DMS53 treated with DMSO at 0.1 percent for 48 hours (cell line): ENCODE measurements at regions not wholly inside any gene's neighbourhood (a gene's known extent, or its start where the extent isn't known, plus 50 kb on each side); places are given as distances from the start of the nearest gene placed in this dataset.

Experiments
- DNase-seq: peaks from one replicate; lab custom pipeline; 2025; ENCODE audit not compliant: unreplicated experiment; lab: John Stamatoyannopoulos, UW

DNA sequence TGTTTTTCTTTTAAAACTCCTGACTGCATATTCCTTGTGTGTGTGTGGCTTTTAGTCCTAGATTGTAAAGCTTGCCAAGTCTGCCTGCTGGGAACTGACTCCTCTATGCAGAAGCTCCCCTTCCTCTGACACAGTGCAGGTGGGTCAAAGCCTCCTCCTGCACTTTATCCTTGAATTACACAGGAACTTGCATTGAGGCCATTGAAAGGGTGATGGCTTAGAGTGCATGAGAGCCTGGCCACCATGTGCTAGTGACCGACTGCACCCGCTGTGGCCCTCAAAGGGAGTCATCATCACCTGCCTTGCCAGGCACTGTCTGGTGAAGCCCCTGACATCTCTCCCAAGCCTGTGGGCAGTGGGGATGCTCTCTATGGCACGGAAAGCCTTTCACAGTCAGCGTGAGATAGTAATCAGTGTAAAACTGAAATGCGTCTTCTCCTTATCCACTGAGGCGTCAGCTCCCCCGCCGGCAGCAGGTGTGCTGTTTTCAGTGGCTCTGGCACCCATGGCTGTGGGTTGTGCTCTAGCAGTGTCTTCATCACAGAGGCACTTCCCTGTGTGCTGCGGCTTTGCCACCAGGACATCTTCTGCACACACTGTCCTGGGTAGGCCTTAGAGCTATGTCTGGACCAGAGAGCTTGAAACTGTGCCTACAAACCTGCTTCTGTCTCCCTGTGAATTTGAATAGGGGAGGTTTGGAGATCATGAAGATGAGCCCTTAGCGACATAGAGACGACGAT lies 87.9 kb downstream of the THBS2 start:
- no peak for DNase-seq

DNA sequence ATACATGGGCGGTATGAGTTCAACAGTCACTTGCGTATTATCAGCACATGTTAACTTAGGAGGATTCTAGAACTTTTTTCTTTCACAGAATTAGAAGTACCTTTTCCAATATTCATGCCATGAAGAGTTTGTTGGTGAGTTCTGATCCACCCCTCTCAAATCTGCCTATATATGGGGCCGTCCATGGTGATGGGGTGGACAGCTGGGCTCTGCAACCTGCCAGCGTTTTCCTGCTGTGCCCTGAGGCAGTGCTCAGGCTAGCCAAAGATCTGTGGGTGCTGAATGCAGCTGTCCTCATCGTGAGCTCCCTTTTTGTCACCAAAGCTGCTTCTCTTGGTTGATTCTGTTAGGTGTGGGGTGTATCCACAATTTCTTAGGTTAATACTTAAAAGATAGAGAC lies 88.7 kb downstream of the THBS2 start:
- no peak for DNase-seq

DNA sequence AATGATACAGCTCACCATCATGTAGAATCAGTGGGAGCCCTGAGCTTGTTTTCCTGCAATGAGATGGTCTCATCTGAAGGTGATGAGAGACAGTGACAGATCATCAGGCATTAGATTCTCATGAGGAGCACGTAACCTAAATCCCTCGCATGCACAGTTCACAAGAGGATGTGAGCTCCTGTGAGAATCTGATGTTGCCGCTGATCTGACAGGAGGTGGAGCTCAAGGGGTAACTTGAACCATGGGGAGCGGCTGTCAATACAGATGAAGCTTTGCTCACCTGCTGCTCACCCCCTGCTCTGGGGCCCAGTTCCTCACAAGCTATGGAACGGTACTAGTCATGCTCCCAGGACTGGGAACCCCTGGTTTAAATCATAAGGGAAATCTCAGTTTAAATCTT lies 89.2 kb downstream of the THBS2 start:
- DNase-seq = no peak

GRCh38 chr6:169163411-169163901 lies 90.2 kb downstream of the THBS2 start:
- no peak for DNase-seq

GRCh38 chr6:169162752-169163407 lies 90.8 kb downstream of the THBS2 start:
- no peak for DNase-seq

- DNase-seq = no peak
These were observed 91.4 kb downstream of the THBS2 start for GRCh38 chr6:169162249-169162648.

DNA sequence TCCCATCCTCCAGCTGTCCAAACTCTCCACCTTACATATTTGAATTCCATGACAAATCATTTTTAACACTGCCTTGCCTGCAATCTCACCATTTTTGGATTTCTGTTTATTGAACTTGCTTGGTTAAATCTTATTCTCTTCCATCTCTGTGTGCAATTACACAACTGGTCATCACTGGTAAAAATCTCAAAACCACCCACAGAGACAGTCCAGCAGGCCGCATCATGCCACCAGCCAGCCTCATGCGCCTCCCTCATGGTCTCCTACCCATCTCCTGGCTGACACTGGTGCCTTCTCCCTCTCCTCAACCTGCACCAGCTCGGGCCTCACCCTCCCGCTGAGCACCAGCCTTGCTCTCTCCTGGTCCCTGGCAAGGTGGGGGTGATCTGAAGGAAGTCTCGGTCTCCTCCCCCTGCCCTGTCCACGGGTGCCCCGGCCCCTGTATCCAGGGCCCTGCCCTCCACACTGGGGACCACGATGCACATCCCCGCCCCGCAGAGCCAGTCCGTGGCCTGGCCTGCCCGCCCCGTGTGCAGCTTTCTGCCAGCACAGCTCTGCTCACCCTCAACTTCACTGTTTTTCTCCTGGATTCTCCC lies 92.0 kb downstream of the THBS2 start:
- DNase-seq = no peak

- DNase-seq = no peak
These were observed 92.6 kb downstream of the THBS2 start for GRCh38 chr6:169160855-169161560.

GRCh38 chr6:169160091-169160854 lies 93.4 kb downstream of the THBS2 start:
- no peak for DNase-seq

DNA sequence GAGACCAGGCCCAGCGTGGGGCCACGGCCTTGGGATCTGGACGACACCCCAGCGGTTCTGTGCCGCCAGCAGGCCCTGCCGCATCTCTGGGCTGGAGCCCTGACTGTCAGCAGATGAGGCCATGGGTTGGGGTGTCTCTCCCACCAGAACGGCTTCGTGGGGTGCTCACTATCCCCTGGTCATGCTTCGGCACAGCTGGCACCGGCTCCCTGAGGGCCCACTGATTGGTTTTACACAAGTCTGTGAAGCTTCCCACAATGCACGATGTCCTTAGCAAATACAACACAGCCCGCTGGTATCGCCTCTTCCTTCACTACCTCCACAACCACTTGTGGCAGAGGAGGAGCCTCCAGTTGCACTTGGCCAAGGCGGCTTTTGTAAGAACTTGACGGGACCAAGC lies 94.3 kb downstream of the THBS2 start:
- no peak for DNase-seq

DNA sequence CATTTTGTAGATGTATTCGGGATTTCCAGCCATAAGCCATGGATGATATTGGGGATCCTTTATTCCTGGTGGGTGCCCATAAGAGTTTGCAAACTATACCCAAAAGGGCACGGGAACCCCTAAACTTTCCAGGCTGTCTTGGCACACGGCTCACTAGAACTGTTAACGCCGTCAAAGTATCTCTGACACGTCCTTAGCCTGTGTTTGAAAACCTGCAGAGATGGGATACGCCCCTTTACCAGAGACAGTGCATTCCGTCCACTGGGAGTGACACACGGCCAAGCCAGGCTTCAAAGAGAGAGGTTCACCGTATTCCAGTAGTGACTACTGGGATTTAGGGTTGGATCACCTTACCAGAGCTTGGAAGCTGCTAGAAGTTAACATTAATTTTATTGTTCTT lies 95.0 kb downstream of the THBS2 start:
- no peak for DNase-seq

DNA sequence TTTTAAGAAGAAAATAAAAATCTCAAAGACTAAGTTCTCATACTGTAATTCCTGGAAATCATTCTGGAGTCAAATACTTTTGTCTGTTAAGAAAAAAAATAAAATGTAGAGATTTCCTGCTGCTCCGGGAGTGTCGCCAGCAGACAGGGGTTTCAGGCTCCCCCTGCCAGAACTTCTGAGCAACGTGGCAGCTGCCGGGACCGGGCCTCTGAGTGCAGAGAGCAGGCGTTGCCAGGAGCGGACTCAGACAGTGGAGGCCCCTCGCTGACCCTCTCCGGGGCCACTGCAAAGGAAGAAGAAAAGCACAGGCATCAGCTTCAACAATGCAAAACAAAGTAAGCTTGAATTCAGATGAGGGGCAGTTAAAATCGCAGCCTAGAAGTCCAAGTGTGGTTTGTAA lies 95.5 kb downstream of the THBS2 start:
- DNase-seq = no peak

DNA sequence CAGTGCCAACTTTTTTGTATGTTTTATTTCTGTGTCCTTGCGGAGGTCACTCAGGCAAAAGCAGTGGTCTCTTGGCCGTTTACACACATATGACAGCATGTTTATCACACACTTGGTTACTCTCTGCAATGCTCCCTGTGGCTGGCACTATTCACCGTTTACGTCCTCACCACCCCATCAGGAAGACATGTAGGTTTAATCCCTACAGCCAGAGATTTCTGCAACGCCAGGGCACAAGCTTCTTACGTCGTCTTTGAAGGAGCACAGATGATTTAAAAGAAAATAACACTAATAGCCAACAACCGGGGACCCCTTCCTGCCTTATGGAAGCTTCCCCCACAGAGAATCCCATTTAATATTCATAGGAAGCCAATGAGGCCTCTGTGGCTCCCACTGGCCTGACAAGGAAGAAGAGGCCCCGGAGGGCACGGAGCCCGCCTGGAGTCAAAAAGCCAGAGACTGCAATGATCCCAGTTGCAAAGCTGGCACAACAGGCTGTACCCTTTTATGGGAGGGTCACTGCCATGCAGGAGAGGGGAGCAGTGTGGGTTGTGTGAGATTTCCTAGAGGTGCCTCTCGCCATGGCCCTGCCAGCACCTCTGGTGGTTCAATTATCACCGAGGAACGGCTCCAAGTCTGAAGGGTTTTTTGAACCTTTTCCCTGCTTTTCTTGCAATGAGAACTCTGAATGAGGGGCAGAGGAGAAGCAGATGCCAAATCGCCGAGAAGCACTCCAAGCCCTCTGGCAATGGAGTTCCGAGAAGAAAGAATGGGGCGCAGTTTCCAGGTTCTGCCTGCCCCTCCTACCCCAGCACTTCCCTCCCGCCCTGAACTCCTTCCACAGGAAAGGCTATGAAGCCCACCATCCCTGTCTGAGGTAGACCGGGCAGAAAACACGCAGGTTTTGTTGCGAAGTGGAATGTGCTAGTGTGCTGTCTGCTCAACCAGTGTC lies 96.2 kb downstream of the THBS2 start:
- DNase-seq = no peak

DNA sequence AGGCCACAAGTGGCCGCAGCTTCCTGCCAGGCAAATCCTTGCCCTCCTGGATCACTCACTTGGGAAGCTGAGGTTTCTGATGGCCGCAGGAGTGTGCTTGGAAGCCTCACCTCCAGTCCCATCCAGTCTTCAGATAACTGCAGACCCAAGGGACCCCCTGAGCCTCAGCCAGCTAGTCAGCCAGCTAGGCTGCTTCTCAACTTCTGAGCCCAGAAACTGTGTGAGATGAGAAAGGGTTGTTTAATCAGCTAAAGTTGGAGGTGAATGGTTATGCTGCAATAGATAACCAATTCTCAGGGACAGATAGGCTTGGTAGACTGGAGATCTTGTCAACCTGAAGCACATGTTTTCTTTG lies 96.9 kb downstream of the THBS2 start:
- DNase-seq = no peak

DNA sequence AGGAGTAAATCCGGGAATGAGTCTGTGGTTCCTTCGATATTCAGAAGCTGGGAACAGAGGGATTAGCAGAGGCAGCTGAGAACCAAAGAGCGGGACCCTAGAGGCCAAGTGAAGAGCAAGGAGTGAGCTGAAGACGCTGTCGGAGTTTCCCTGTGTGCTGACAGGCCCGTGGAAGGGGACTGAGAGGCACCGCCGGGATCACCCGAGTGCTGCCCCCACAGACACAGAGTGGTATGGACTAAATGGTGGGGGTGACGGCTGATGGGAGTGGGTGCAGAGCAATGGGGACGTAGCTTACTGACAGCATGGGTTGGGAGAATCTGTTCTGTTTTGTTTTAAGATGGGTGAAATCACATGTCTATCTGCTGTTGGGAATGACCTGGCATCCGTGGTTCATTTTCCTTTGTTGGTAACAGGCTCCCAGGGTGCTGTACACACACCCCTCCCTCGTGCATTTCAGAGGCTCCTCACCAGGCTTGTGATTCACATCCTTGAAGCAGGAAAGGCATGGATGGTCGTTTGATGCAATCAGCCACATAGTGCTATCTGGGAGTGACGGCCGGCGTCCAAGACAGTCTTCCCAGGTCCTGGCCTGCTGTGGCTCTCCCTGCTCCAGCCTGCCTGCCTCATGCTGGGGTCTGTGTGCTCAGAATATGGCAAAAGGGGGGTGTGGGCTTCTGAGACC lies 97.4 kb downstream of the THBS2 start:
- no peak for DNase-seq

DNA sequence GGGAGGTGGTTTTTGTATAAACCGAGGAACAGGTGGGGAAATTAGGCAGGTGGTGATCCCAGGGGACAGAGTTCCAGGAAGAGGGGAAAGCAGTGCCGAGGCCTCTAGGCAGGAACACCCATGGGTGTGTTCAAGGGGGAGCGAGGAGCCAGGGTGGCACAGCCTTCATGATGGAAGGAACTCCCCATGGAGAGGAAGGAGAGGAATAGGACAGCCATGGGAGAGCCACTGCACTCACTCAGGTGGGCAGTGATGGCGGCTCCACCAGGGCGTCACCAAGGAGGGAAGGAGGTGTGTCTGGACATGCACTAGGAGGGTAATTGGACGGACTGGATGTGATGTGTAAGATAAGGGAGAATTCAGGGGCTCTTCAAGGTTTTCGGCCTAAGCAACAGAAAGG lies 98.2 kb downstream of the THBS2 start:
- DNase-seq = no peak

GRCh38 chr6:169153401-169153800 lies 100.2 kb downstream of the THBS2 start:
- DNase-seq = no peak

- no peak for DNase-seq
These were observed 107.1 kb downstream of the THBS2 start for GRCh38 chr6:169146521-169146920.

GRCh38 chr6:169145991-169146501 lies 107.6 kb downstream of the THBS2 start:
- no peak for DNase-seq
